Lower leg skin (tissue), 3 donors: ENCODE measurements at regions not wholly inside any gene's neighbourhood (a gene's known extent, or its start where the extent isn't known, plus 50 kb on each side); places are given as distances from the start of the nearest gene placed in this dataset.

Experiments used
- POLR2A ChIP-seq, 2 donors: fragments of 450-650 bp; IDR thresholded peaks; one replicate each; pipeline ENCODE4 v1.6.1; 2016 to 2017; ENCODE audit warnings: antibody characterized with exemption in 2 of 2, mild to moderate bottlenecking in 1 of 2, moderate library complexity in 1 of 2
- TF ChIP-seq, protein P1 (sequence below), 3 donors: fragments of 450-650 bp; IDR thresholded peaks; one replicate each; pipeline ENCODE4 v1.5.1; 2016; ENCODE audit warnings: antibody characterized with exemption in 3 of 3, mild to moderate bottlenecking in 3 of 3, moderate library complexity in 2 of 3

DNA sequence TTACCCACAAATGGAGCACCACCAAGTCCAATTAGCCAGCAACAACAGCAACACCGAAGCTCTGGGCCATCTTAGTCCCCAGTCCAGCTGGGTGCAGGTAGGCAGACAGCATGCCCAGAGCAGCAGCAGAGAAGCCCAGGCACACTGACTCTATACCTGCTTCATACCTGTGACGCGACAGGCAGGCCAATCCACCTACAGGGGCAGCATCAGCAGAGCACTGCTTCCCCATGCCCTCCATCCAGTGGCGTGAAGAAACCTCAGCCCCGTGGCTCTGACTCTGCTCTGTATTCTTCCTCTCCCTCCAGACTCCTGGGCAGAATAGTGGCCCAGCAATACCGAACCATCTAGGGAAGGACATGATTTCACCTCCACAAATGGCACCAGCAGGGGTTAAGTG, 191.7 kb downstream of the AKR1D1 start:
- TF ChIP-seq, protein P1, sequence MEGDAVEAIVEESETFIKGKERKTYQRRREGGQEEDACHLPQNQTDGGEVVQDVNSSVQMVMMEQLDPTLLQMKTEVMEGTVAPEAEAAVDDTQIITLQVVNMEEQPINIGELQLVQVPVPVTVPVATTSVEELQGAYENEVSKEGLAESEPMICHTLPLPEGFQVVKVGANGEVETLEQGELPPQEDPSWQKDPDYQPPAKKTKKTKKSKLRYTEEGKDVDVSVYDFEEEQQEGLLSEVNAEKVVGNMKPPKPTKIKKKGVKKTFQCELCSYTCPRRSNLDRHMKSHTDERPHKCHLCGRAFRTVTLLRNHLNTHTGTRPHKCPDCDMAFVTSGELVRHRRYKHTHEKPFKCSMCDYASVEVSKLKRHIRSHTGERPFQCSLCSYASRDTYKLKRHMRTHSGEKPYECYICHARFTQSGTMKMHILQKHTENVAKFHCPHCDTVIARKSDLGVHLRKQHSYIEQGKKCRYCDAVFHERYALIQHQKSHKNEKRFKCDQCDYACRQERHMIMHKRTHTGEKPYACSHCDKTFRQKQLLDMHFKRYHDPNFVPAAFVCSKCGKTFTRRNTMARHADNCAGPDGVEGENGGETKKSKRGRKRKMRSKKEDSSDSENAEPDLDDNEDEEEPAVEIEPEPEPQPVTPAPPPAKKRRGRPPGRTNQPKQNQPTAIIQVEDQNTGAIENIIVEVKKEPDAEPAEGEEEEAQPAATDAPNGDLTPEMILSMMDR (IDR thresholded peaks at IDR 0.05) = no peak
- no peak for TF ChIP-seq POLR2A (IDR thresholded peaks at IDR 0.05)
